Activated CD4-positive, CD25-positive, alpha-beta regulatory T cell treated with anti-CD3 and anti-CD28 coated beads, Interleukin-2, amount 50 U/mL, for 24 hours (primary cell): ENCODE measurements at regions not wholly inside any gene's neighbourhood (a gene's known extent, or its start where the extent isn't known, plus 50 kb on each side); places are given as distances from the start of the nearest gene placed in this dataset.
"Not testable (repeated sequence)": the region's sequence is repeated elsewhere in the genome, so short reads cannot be mapped to it uniquely, and the experiment has no call there.

Experiments
- ATAC-seq, 2 donors: fragments of 150-1000 bp; cut with Tn5 transposase; one replicate each; pipeline ENCODE4 v1.10.0; 2021; ENCODE audit warnings: mild to moderate bottlenecking in 1 of 2, moderate library complexity in 1 of 2

DNA sequence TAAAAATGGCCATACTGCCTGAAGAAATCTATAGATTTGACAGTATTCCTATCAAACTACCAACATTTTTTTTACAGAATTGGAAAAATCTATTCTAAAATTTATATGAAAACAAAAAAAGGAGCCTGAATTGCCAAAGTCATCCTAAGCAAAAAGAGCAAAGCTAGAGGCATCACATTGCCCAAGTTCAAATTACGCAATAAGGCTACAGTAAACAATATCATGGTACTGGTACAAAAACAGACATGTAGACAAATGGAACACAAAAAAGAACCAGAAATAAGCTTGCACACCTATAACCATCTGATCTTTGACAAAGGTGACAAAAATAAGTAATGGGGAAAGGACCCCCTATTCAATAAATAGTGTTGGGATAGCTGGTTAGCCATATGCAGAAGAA lies 50.2 kb upstream of the THSD7B start:
- no peak for ATAC-seq

DNA sequence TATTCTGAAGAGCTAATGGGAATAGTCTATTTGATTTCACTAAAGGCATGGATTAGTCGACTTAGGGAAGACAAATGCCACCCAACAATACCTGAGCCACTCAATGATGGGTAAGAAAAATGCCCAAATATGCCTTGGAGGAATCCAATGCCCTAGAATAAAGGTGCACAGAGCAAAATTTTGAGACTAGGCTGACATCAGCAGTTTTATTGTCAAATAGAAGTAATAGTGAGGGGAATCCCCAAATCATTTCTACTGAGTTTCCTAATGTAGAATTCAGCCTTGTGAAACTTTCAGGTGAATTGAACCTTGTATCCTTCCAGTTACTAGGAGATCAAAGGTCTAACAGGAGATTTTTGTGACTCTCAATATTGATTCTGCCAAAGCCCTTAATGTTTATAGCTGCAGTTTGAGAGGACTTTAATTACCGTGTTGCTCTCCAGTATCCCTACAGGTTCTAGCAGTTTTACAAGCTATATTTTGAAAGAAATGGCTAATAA lies 50.8 kb upstream of the THSD7B start:
- no peak for ATAC-seq

DNA sequence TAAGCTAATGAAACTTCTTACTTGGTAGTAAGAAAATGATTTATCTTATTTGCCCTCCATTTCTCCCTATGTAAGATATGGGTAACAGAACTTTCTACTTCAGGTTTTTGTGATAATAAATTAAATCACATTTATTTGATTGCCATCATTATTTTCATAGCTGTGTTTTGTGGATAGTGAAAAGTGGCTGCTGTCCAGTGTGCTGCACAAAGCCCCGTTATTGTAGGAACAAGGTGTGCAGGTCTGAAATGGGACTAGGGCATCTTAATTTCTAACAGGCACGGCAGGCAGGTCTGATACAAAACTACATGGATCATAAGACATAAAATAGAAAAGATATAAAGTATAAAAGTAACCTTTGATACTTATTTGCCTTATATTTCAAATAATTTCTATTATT lies 51.6 kb upstream of the THSD7B start:
- no peak for ATAC-seq

DNA sequence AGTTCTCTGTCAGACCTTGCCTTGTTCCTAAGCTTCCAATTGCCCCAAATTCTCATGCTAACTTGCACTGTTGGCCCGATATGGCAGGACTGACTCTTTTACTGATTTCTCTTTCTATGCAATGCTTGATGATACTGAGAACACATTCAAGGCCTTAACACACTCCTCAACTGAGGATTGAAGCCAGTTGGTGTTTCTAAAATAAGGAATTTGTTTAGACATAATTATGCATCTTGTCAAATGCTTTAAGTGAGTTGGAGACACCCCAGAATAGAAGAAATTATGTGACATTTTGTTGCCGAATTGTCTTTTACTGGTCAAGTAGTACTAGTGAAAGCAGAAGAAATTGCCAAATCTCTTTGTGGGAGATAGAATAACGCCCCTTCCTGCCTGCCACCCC lies 60.0 kb upstream of the THSD7B start:
- ATAC-seq, result no peak

DNA sequence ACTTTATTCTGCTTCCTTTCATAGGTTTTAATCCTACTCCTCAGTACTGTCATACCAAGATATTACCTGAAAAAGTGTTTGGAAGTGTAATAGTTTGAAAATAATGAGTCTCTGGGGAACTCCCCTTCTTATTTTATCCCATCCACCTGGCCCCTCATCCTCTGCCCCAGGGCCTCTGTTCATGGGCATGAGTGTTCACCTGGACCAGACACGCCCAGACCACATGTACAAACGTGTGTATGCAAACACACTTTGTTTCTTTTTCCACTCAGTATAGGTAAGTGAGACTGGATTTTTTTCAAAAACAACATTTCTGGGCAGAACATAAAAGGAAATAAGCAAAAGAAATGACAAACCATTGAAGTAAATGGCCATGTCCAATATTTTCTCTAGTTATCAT lies 62.1 kb upstream of the THSD7B start:
- ATAC-seq, result no peak

DNA sequence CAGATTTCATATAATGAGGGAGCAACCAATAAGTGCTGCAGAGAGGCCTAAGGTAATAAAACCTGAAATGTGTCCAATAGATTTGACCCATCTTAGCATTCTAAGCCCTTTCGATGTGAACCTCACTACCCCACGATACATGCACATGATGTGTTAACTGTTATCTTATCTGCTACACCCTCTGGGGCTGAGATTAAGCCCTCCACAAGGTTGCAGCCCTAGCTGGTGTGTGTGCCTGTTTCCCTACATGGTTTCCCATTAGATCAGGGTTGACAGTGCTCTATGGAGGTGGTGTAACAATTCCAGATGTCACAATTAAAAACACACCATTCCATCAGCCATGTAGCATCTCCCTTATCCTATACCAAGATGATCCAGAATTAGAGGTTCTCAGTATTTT lies 68.9 kb upstream of the THSD7B start:
- no peak for ATAC-seq

DNA sequence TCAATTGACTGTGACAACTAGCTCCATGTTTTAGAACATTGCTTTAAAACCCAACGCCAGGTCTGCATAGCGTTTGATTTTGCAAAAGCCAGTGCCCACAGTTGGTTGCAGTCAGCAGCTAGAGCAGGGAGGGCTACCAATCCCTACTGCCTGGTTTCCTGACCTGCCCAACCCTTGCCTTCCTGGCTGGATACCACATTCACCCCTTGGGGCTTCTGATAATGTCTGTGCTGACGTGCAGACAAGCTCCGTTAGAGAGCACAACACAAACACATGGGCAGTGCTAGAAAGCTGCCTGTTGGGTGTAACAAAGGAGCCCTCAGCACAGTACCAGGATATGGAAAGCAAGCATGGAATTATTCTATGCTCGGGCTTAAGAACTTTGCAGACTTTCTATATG lies 71.4 kb upstream of the THSD7B start:
- ATAC-seq, result no peak

DNA sequence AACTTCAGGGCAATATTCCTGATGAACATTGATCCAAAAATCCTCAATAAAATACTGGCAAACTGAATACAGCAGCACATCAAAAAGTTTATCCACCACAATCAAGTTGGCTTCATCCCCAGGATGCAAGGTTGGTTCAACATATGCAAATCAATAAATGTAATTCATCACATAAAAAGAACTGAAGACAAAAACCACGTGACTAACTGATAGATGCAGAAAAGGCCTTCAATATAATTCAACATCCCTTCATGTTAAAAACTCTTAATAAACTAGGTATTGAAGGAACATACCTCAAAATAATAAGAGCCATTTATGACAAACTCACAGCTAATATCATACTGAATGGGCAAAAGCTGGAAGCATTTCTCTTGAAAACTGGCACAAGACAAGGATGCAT lies 85.3 kb upstream of the THSD7B start:
- ATAC-seq, result not testable (repeated sequence)

DNA sequence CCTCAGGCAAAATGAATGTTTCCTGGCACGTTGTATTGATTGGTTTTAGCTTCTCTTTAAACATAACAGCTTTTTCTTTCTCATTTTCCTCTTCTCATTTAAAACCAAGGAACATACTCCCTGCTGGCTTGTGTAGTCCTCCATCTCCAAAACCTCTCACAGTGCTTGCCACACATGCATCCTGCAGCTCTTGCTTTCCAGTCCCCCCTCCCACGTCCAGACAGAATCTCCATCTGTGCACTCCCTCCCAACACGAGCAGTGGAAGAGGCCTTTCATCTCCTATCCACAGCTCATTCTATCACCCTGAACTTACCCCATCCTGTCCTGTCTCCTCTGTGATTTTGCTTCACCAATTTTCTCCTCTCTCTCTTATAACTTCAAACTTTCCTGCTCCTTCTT lies 99.6 kb upstream of the THSD7B start:
- ATAC-seq, result no peak

DNA sequence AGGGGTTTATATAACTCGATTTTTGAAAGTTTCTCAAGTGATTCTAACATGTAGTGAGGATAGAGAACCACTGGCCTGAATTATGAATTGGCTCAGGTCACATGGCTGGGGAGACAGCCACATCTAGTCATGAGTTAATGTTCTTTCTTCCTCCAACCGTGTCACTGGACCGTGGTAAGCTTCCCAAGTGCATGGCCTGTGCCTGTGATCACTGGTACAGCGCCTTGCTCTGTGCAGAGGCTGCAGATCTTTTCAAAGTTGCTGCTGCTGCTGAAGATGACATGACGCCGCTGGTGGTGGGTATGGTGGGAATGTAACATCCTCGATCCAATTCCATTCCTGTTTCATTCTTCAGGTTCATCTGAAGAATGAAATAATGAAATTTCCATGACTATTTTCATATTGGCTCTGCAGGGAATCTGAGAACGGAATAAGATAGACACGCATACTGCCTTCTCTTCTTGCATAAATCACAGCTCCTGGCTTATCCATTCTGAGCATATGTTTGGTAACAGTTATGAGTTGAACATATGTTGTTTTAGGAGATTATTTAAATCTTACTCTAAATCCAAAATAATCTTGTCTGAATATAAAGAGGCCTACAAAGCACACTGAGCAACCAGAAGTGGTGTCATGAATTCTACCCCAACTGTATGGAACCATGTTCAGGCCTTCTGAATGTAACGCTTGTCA lies 100.5 kb upstream of the THSD7B start:
- ATAC-seq, result no peak

DNA sequence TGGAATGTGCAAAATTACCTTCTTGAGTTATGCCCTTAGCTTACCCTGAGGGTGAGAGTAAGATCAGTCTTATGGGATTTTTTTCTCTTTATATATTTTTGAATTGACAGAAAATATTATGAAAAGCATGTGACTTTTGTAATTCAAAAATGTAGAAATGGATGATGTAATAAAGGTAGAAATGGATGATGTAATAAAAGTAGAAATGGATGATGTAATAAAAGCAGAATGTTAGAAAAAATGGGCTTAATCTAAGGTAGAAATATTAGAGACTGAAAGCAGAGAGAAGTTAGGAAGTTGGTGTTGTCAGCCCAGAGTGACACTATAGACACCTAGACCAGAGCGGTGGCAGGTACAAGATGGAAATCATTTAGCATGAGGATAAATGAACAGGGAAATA lies 107.1 kb upstream of the THSD7B start:
- no peak for ATAC-seq

DNA sequence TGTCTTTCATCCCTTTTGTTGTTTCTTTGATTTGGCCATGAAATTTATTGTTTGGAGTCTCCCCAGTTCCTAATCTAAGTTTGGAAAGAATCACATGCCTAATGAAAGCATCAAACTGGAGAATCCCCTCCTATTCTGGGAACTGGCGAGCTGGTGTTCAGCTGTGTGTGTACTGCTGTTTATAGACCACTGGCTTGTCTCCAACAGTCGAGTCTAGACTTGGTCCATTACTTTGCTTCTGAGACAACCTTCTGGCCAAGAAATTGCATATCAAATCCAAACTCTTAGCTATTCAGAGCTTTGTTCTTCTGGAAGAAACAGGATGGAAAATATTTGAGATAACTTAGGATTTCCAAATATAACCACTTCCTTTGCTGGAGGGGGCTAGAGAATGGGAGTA lies 111.5 kb upstream of the THSD7B start:
- no peak for ATAC-seq

DNA sequence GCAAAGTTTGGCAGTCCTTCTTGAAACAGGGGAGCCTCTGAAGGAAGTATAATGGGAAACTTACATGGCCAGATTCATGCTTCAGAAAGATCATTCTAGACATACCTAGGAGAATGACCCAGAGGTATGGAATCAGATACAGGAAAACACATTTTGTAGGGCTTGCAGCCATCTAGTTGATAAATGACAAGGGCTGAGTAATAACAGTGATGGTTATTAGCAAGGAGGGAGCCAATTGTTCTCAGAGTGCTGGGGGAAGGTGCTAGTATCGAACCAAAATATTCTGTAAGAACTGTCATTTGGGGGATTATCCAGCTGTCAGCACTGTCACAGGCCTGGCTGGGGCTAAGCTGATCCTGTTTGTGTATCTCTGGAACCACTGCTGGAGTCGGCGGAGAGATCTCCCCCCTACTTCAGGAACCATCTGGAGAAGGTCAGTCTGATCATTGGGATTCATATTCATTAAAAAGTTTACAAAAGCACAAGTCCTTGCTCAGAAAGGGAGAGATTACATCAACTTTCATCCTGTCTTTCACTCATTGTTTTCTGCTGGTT lies 113.8 kb upstream of the THSD7B start:
- no peak for ATAC-seq

DNA sequence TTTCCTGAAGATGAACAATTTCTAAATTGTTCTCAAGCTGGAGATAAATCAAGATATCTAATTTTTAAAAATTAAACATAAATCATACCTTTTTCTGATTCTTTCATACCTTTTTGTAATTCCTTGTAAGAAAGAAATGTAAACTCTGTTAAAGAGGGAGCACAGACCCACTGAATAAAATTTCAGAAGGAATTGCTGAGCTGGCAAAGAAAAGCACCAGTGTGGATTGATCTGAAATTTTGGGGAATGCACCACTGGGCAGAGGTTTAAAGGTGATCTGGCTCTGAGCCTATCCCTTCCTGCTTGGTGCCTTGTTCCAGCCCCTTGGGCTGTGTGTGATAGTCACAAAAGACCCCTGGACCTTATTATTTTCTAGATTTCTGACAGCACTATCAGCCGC lies 118.3 kb upstream of the THSD7B start:
- ATAC-seq, result no peak

DNA sequence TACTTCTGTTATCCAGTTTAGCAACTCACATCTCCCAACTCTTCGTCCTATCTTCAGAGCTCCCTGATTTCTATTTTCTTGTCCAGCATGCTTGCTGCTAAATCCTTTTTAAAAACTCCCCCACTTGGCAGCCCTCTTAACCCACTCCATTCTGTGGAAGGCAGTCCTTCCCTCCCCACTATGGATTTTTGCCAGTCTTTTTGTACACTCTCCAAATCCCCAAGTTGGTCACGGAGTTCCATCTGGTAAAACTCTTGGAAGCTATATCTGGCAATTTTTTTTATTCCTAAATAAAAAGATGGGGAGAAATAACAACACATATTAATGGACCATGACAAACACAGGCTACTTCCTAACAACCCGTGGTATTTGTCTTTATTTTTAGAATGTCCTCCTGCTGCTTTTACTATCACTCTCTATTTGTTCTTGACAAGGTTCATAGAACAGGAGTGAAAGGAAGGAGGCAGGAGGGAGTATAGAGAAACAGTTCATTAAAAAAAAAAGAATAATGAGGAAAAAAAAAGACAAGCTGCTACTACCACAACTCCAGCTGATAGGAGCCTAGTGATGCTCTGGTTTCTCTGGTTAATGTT lies 120.0 kb upstream of the THSD7B start:
- ATAC-seq, result no peak

DNA sequence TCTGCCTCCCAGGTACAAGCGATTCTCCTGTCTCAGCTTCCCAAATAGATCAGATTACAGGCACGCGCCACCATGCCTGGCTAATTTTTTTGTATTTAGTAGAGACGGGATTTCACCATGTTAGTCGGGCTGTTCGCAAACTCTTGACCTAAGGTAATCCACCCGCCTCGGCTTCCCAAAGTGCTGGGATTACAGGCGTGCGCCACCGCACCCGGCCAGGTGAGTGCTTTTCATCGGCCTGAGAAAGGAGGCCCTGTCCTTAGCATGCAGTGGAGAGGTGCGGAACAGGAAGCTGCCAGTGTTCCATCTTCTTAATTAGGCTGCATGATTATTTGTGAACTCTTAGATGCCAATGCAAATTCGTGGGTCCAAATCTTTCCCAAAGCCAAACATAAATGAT lies 125.7 kb upstream of the THSD7B start:
- ATAC-seq, result no peak

DNA sequence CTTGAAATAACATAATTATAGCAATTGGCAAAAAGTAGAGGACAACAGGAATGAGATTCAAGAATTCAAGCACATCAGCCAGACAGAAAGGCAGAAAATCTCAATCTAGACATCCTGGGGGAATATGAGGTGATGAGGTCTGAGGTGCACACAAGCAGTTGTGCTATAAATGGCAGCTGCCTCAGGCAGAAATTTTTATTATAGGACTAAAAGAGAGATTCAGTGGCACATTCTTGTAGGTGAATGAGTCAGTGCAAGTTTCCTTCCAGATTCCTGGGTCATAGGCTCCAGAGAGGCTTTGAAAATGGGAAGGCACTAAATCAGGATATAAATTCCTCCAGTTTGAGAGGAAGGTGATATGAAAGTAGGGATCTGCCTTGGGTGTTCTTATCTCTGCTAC lies 127.2 kb upstream of the THSD7B start:
- ATAC-seq, result no peak

DNA sequence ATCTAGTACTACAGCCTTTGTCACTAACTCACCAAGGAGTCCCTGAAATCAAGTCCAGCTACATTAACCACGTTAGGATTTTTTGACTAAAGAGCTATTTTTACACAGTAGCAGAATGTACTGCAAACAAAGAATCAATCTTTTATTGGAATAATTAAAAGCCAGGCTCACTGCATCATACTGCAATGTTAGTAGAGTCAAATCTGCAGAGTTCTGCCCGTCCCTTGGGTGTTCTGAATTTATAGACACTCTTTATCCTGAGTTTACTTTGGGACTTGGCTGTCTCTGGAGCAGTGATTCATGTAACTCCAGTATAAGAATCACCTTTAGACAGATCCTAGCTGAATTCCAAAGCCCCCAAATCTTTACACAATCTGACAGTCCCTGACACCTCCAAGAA lies 127.9 kb upstream of the THSD7B start:
- no peak for ATAC-seq

DNA sequence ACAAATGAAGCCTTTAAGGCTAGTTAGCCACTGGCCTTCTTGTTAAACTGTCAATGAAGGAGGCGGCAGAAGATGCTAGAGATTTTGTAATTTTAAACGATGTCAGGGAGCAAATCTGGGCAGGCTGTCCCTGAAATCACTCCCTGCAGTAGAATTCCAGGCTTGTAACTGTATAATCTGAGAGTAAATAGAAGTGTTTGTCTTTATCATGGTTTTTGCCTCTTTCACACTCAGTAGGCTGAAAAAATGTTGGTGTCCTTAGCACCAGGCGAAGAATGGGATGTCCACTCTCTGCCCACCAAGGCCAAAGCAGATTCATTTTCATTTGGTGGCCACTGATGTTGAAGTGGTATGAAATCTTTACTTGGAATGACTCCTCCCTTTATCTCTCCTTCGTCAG lies 136.9 kb upstream of the THSD7B start:
- ATAC-seq, result no peak

DNA sequence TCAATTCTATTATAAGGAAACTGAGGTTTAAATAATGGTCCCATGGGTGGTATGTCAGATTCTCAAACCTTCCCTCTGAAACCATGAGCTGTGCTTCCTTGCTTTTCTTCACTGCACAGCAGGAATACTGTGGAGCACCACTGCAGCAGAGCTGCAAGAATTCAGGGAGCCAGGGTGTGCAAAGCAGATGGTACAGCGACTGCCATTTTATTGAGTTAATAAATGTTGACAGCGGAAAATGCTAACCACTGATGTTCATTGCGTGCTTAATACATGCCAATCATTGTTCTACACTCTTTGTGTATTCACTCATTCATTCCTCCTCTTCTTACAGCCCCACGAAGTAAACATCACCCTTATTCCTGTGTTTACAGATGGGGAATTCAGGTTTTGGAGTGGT lies 152.2 kb upstream of the THSD7B start:
- no peak for ATAC-seq

DNA sequence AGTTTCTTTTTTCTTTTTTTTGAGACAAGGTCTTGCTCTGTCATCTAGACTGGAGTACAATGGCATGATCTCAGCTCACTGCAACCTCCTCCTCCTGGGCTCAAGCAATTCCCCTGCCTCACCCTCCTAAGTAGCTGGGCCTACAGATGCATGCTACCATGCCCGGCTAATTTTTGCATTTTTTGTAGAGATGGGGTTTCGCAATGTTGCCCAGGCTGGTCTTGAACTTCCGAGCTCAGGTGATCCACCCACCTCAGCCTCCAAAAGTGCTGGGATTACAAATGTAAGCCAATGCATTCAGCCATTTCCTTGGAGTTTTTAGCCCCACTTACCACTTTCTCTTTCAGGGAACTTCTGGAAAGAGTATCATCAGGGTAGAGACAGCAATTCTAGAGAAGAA lies 153.3 kb upstream of the THSD7B start:
- ATAC-seq, result no peak

DNA sequence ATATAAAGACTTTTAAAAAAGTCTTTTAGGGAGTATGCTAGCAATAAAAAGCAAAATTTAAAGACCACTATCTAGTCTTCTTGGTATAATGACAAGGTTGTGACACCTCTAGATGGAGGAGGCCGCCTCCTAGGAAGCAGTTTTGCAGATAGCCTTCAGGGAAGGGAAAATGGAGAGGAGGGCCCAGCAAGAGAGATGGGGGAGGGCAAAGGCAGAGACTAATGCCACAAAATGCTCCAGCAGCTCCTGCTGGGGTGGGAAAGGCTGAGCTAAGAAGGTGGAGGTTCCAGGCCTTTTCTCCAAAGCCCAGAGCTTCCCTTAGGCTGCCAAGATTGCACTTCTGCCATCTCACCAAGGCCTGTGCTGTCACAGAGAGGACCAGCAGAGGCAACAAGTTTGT lies 153.9 kb upstream of the THSD7B start:
- no peak for ATAC-seq

DNA sequence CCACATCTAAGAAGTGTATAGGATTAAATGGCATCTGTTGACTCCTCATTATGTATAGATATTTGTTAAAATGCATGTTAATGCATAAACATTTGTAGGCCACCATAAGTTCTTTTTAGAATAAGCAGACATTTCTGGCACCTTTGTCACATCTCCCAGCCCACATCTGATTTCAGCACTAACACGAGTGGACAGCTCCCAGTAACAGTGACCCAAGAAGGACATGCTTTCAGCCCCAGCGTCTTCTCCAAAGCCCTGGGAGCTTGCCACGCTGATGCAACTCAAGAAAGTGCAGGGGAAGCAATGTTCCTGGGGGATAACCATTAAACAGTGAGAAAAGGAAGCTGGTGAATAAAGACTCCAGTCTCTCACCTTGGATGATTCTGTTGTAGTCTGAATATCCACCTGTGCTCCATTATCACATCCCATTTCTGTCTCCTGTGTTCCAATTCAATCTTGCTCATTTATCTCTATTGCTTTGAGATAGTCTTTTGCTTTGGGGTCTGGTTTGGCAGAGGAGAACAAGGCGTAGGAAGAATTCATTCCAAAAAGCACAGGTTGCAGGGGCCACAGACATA lies 182.6 kb upstream of the THSD7B start:
- no peak for ATAC-seq

DNA sequence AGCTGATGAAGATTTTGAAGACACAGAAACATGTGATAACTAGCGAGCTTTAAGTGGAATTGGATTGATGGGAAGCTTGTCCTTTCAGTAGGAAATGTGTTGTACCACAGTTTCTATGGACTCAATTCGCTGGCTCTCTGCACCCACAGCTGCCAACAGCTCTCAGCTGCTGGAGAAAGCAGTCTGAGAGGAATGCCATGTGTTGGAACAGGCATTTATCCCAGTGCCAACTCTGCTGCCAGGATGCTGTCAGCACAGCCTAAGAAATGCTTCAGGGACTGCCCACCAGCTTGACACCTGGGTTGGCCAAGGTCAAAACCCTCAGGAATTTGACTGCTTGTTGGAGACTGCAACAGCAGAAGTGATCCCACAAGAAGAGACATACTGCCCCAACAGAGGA lies 193.0 kb upstream of the THSD7B start:
- ATAC-seq, result no peak
